ENCODE measurements at regions not wholly inside any gene's neighbourhood (a gene's known extent, or its start where the extent isn't known, plus 50 kb on each side); places are given as distances from the start of the nearest gene placed in this dataset.

- TF ChIP-seq CTCF (IDR thresholded peaks at IDR 0.05), result no peak
- TF ChIP-seq EZH2 (IDR thresholded peaks at IDR 0.05; ENCODE audit: borderline replicate concordance, insufficient read depth, low read depth, low read length, poor library complexity, severe bottlenecking), result no peak
These were observed 86.3 kb downstream of the SEMA4F start for GRCh38 chr2:74740395-74740740.
